ENCODE measurements at regions not wholly inside any gene's neighbourhood (a gene's known extent, or its start where the extent isn't known, plus 50 kb on each side); places are given as distances from the start of the nearest gene placed in this dataset.

- TF ChIP-seq EZH2 (IDR thresholded peaks at IDR 0.05), result no peak
- TF ChIP-seq YY1 (IDR thresholded peaks at IDR 0.05; ENCODE audit: extremely low read depth, insufficient replicate concordance, low read depth, low read length), result no peak
- TF ChIP-seq CTCF (IDR thresholded peaks at IDR 0.05 in 2 of 3, conservative IDR thresholded peaks at IDR 0.05 in 1 of 3; ENCODE audit: borderline replicate concordance in 1 of 3, insufficient read depth in 1 of 3, low read depth in 2 of 3, low read length in 2 of 3), result no peak
- TF ChIP-seq EZH2phosphoT487 (IDR thresholded peaks at IDR 0.05; ENCODE audit: borderline replicate concordance), result no peak
Measured at GRCh38 chr11:113564527-113565130, 89.4 kb upstream of the DRD2 start.

All from HCT116 (cell line).